Muscle of leg (tissue), 3 donors: ENCODE measurements at regions not wholly inside any gene's neighbourhood (a gene's known extent, or its start where the extent isn't known, plus 50 kb on each side); places are given as distances from the start of the nearest gene placed in this dataset.

Experiments used
- DNase-seq: peaks from one replicate; pipeline ENCODE4 v3.0.0; 2013
- H3K27ac ChIP-seq: one replicate; pipeline ENCODE4 v1.5.1; 2013; ENCODE audit warnings: mild to moderate bottlenecking, low read length, control low read depth
- H3K27me3 ChIP-seq: one replicate; pipeline ENCODE4 v1.6.1; 2013; ENCODE audit warnings: low read length; ENCODE audit not compliant: control insufficient read depth, insufficient read depth
- H3K36me3 ChIP-seq: one replicate; pipeline ENCODE4 v1.6.1; 2013; ENCODE audit warnings: low read length; ENCODE audit not compliant: control insufficient read depth, insufficient read depth
- H3K4me1 ChIP-seq: one replicate; pipeline ENCODE4 v1.6.1; 2013; ENCODE audit warnings: low read length; ENCODE audit not compliant: control insufficient read depth, insufficient read depth
- H3K4me3 ChIP-seq: one replicate; pipeline ENCODE4 v1.5.1; 2013; ENCODE audit warnings: low read length, control low read depth
- H3K9me3 ChIP-seq: replicated peaks from 2 replicates; pipeline ENCODE4 v1.6.1; 2013; ENCODE audit warnings: low read depth, low read length; ENCODE audit not compliant: control insufficient read depth
- WGBS: methylation state at CpG from one replicate; pipeline ENCODE4 v1.1.5; 2013; ENCODE audit warnings: missing lambda C conversion rate; ENCODE audit not compliant: insufficient coverage; 5-methylcytosine and 5-hydroxymethylcytosine counted together

DNA sequence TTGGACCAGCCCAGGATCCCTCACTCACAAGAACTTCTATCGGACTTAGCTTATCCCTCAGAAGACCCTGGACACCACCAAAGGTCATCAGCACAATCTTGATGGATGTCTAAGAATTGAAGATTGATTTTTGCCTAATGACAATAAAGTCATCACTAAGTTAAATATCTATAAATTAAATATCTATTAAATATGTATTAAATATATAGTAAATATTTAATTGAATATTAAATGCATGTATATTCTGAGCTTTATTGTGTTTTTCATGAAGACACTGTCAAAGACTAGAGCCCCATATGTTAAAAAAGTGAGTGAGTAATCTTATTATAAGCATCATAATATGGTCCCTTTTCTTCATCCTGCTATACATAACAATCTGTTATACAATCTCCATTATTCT lies 751.1 kb downstream of the KCNJ2 start:
- Histone ChIP-seq H3K9me3 (peaks cover 9% of the 10 kb centered on the region), H3K4me1 (no peaks in the 10 kb centered on the region), H3K27ac (no peak overlapping the region), H3K4me3 (no peak overlapping the region), H3K27me3 (no peaks in the 10 kb centered on the region), H3K36me3 (no peaks in the 10 kb centered on the region)
- WGBS, result no CpG with 5 or more reads among the region's 1 CpG
- DNase-seq, result no peak

DNA sequence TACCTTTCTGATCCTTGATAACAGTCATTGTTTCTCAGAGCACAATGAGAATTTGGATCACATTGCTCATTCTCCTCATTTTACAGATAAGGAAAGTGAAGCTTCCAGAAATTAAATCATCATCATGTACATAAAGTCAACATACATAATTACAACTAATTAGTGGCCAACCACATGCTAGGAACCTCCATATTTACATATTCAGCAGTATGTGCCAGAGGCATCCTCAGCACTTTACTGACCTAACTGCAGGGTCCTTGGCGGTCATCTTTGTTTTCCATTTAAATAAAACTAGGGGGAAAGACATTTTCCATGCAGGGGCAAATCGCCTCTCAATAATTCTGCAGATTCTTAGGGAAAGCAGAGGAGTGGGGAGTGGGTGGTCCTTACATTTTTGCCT lies 752.9 kb downstream of the KCNJ2 start:
- Histone ChIP-seq H3K27me3 (no peaks in the 10 kb centered on the region), H3K9me3 (peaks cover 5% of the 10 kb centered on the region), H3K27ac (no peak overlapping the region), H3K4me3 (no peak overlapping the region), H3K4me1 (no peaks in the 10 kb centered on the region), H3K36me3 (no peaks in the 10 kb centered on the region)
- no CpG with 5 or more reads among the region's 2 CpGs for WGBS
- no peak for DNase-seq

DNA sequence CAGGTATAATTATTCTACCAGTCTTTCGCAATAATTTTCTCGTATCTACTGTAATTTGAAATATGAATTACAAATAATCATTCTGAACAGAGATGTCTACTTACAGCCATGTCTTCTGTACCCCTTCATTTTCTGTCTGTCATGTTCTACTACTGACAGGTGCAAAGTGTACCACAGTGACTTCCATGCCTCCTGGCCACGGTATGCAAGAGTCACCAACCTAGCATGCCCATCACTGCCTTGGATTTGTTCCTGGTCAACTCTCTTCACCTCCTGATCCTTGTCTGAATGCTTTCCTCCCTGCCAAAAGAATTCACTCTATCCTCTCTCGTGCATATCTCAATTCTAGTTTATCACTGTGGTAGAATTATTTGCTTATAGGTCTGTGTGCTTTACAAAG lies 755.4 kb downstream of the KCNJ2 start:
- Histone ChIP-seq H3K27me3 (no peaks in the 10 kb centered on the region), H3K27ac (no peak overlapping the region), H3K4me3 (no peak overlapping the region), H3K36me3 (no peaks in the 10 kb centered on the region), H3K9me3 (no peaks in the 10 kb centered on the region), H3K4me1 (no peaks in the 10 kb centered on the region)
- DNase-seq, result no peak
- 73% methylated on average over 1 of the region's 4 CpGs for WGBS

DNA sequence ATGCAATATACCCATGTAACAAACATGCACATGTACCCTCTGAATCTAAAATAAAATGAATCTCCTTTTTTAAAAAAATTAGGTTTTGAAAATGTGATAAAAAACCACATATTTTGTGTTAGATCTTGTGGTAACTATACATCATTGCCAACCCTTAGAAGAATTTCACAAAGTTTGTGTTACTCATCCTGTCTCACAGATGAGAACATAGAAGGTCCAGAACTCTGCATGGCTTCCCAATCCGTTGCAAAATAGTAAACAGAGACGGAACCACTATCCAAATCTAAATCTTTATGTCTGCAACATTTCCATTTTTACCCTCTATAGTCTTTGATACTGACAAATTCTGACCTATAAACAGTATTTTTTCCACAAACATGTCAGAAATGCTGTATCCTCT lies 759.9 kb downstream of the KCNJ2 start:
- WGBS, result 94% methylated on average over 2 of the region's 2 CpGs
- Histone ChIP-seq H3K4me3 (no peak overlapping the region), H3K4me1 (no peaks in the 10 kb centered on the region), H3K27me3 (no peaks in the 10 kb centered on the region), H3K36me3 (no peaks in the 10 kb centered on the region), H3K27ac (no peak overlapping the region), H3K9me3 (no peaks in the 10 kb centered on the region)
- DNase-seq, result no peak

DNA sequence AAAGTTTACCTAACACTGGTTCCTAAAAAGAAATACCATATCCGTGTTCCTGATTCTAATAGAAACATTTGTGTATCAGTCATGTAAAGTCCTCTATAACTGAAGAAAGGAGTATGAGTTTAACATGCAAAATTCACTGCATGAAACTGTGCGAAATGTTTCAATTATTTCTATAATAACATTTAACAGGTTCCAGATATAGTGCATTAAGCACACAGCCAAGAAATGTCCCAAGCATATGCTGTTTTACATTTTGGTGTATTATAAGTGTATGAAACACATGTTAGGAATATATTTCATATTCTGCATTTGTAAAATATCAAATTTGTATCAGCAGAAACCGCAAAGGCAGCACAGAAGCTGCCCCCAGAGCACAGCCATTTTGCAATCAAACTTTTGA lies 764.9 kb downstream of the KCNJ2 start:
- peak; percentile 11 for DNase-seq
- no CpG with 5 or more reads among the region's 3 CpGs for WGBS
- no peaks in the 10 kb centered on the region for H3K9me3 ChIP-seq

DNA sequence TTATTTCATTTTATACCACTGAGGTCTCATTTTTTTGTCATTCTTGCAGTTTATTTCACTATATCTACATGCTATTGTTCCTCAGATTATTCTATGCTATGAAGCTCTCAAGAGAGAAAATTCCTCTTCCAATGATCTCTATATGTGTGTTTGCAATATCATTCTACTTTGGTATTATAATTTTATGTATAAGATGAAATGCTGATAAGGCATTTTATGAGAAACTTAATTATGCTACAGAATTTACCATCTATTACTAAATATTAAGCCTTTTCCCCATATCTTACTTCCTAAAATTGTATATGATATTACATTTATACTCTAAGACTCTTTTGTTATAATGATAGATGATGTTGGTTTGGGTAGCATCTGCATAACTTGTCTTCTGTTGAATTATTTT lies 765.5 kb downstream of the KCNJ2 start:
- H3K9me3 ChIP-seq, result no peaks in the 10 kb centered on the region
- no peaks in the 10 kb centered on the region for H3K36me3 ChIP-seq
- no peak overlapping the region for H3K27ac ChIP-seq
- H3K4me1 ChIP-seq, result no peaks in the 10 kb centered on the region
- H3K4me3 ChIP-seq, result no peak overlapping the region
- no peaks in the 10 kb centered on the region for H3K27me3 ChIP-seq
- no peak for DNase-seq

More for the DNA sequence above, 764.9 kb downstream of the KCNJ2 start:
- Histone ChIP-seq H3K27ac (no peak overlapping the region), H3K4me3 (no peak overlapping the region), H3K27me3 (no peaks in the 10 kb centered on the region), H3K4me1 (no peaks in the 10 kb centered on the region), H3K36me3 (no peaks in the 10 kb centered on the region)

DNA sequence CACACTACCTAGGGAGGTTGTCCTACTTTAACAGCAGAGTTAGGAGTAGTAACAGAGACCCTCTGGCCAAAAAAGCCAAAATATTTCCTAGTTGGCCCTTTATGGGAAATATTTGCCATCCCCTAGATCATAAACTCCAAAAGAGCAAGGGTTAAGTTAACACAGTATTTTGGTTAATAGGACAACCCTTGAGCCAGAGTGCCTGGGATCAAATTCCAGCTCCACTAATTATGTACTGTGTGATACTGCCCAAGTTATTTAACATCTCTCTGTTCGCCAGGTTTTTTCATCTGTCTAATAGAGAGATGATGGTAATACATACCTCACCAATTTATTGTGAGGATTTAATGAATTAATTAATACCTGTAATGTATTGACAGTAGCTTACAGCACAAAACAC lies 767.4 kb downstream of the KCNJ2 start:
- Histone ChIP-seq H3K27me3 (no peaks in the 10 kb centered on the region), H3K4me3 (no peak overlapping the region), H3K4me1 (no peaks in the 10 kb centered on the region), H3K36me3 (no peaks in the 10 kb centered on the region), H3K9me3 (no peaks in the 10 kb centered on the region), H3K27ac (no peak overlapping the region)
- WGBS, result no CpG with 5 or more reads among the region's 1 CpG
- DNase-seq, result no peak

DNA sequence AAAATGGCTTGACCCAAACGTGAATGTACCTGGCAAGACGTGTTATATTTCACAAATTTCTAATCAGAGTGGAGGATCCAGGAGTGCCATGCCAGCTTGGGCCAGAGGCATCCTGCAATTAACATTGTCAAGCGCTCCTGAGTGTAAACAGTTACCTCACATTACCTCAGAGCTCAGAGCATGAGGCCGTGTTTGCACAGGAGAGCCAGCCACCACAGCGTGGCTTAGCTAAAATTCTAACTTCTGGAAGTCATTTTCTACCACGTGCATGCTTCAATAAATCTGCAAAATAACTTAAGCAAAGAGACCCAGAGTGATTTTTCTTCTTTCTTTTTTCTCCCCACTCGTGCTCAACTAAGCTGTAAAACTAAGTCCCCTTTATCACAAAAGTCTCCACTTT lies 769.0 kb downstream of the KCNJ2 start:
- Histone ChIP-seq H3K27ac (no peak overlapping the region), H3K4me3 (no peak overlapping the region), H3K4me1 (no peaks in the 10 kb centered on the region), H3K9me3 (no peaks in the 10 kb centered on the region), H3K36me3 (no peaks in the 10 kb centered on the region), H3K27me3 (no peaks in the 10 kb centered on the region)
- WGBS, result 28% methylated on average over 5 of the region's 7 CpGs
- peak; percentile 67 for DNase-seq

DNA sequence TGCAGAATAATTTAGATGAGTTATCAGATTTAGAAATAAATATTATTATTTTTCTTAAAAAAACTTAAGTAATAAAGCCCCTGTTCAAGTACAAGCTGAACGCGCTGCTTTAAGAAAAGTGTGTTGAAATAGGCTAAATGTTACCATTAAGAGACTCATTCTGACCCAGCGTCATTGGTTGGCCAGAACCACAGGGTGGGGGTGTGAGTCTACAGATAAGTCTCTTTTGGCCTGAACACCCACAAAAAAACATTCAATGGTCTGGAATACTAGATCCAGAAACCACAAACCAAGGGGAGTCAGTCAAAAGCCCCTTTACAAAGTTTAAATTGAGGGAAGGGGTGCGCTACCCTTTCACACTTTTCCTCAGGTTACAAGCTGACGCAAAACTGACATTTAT lies 776.1 kb downstream of the KCNJ2 start:
- no peaks in the 10 kb centered on the region for H3K4me1 ChIP-seq
- no peaks in the 10 kb centered on the region for H3K36me3 ChIP-seq
- no peak overlapping the region for H3K4me3 ChIP-seq
- no CpG with 5 or more reads among the region's 5 CpGs for WGBS
- DNase-seq, result no peak
- no peak overlapping the region for H3K27ac ChIP-seq
- no peaks in the 10 kb centered on the region for H3K9me3 ChIP-seq
- H3K27me3 ChIP-seq, result no peaks in the 10 kb centered on the region

DNA sequence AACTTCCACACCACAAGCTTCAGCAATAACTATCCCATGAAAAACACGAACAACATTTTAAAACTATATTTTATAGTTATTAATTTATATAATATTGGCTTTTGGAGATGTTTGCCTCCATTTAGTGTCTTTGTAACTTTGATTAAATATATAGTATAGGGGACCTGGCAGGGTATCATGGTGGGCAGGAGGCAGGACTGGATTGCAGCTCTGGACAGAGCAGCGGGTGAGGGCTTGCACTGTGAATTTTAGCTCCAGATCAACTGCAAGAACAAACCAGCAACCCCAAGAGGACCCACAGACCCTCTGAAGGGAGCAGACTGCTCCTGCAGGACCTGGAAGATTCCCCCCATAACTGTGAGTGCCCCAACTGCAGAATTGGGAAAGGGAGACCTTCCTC lies 777.9 kb downstream of the KCNJ2 start:
- no peak overlapping the region for H3K4me3 ChIP-seq
- H3K4me1 ChIP-seq, result no peaks in the 10 kb centered on the region
- no peak for DNase-seq
- no CpG with 5 or more reads among the region's 2 CpGs for WGBS
- H3K36me3 ChIP-seq, result no peaks in the 10 kb centered on the region
- no peaks in the 10 kb centered on the region for H3K9me3 ChIP-seq
- H3K27ac ChIP-seq, result no peak overlapping the region
- H3K27me3 ChIP-seq, result no peaks in the 10 kb centered on the region
